HCT116 (cell line): ENCODE measurements at regions not wholly inside any gene's neighbourhood (a gene's known extent, or its start where the extent isn't known, plus 50 kb on each side); places are given as distances from the start of the nearest gene placed in this dataset.

Experiments used
- ATAC-seq: fragments of 200-7000 bp; cut with Tn5 transposase; 2 replicates; pipeline ENCODE4 v1.9.1; 2020; ENCODE audit warnings: mild to moderate bottlenecking, moderate library complexity
- BruUV-seq: library from RNA; stranded (reverse); fragments of 400-500 nt; replicated peaks from 2 replicates; lab custom pipeline; 2021; lab: Mats Ljungman, UMichigan
- CTCF ChIA-PET: fragments of 300-600 bp; sonication (Branson Sonifier 250); formaldehyde crosslinking; loops from one replicate; lab custom pipeline; 2021; ENCODE audit warnings: antibody characterized with exemption; lab: Charles Lee
- POLR2A ChIA-PET: fragments of 300-600, 350-600 bp; sonication (Branson Sonifier 250); formaldehyde crosslinking; loops from one replicate; lab custom pipeline; 2021; ENCODE audit warnings: antibody characterized with exemption; lab: Charles Lee
- RAD21 ChIA-PET, 2 experiments: fragments of 300-600 bp; sonication (Branson Sonifier 250); formaldehyde crosslinking; loops; one replicate each; lab custom pipeline; 2023; ENCODE audit warnings: low total read pairs in 2 of 2; ENCODE audit not compliant: uncharacterized antibody in 2 of 2, unreplicated experiment in 2 of 2, low non-redundant PET in 1 of 2; lab: Charles Lee
- DNase-seq: peaks from one replicate; pipeline ENCODE4 v3.0.0-alpha.2; 2010; ENCODE audit warnings: low read depth, low spot score
- H2AFZ ChIP-seq: fragments of 200-600 bp; shearing (Covaris generic), sonication (generic); 2 replicates; pipeline ENCODE4 v1.6.1; 2017; ENCODE audit warnings: low read depth, mixed run types, mixed read lengths, antibody characterized with exemption, low read length; ENCODE audit not compliant: poor library complexity, severe bottlenecking
- H3K27ac ChIP-seq: 2 replicates; pipeline ENCODE4 v1.5.1; 2012; ENCODE audit warnings: low read depth, low read length
- H3K27me3 ChIP-seq: fragments of 200-600 bp; sonication (generic); 2 replicates; pipeline ENCODE4 v1.6.1; 2016; ENCODE audit warnings: mixed run types, low read length, mixed read lengths; ENCODE audit not compliant: insufficient read depth
- H3K36me3 ChIP-seq, 2 experiments: fragments of 200-500 bp in 1 of 2; fragments of 200-600 bp in 1 of 2; sonication (Bioruptor generic) in 1 of 2; sonication (generic) in 1 of 2; 2 replicates each; pipeline versions ENCODE4 v1.5.1 to v1.6.1; 2014 to 2016; ENCODE audit warnings: low read length in 2 of 2, inconsistent platforms in 1 of 2, mixed read lengths in 1 of 2, mixed run types in 1 of 2; ENCODE audit not compliant: insufficient read depth in 2 of 2, control insufficient read depth in 1 of 2
- H3K4me1 ChIP-seq, 2 experiments: fragments of 200-600 bp in 1 of 2; sonication (generic) in 1 of 2; 2 replicates each; pipeline versions ENCODE4 v1.5.1 to v1.6.1; 2012 to 2017; ENCODE audit warnings: low read length in 2 of 2, inconsistent platforms in 1 of 2, mild to moderate bottlenecking in 1 of 2, mixed read lengths in 1 of 2, mixed run types in 1 of 2, moderate library complexity in 1 of 2; ENCODE audit not compliant: insufficient read depth in 2 of 2, control insufficient read depth in 1 of 2
- H3K4me2 ChIP-seq: fragments of 200-600 bp; sonication (generic); 2 replicates; pipeline ENCODE4 v1.6.1; 2017; ENCODE audit warnings: mixed run types, low read length, mixed read lengths
- H3K4me3 ChIP-seq, 2 experiments: fragments of 200-600 bp in 1 of 2; sonication (generic) in 1 of 2; replicated peaks in 1 of 2; 2 replicates each; pipeline ENCODE4 v1.5.1; 2011 to 2016; ENCODE audit warnings: low read length in 2 of 2, control low read depth in 1 of 2, low read depth in 1 of 2, mild to moderate bottlenecking in 1 of 2, mixed read lengths in 1 of 2, mixed run types in 1 of 2
- H3K79me2 ChIP-seq: fragments of 200-600 bp; sonication (generic); 2 replicates; pipeline ENCODE4 v1.6.1; 2017; ENCODE audit warnings: mild to moderate bottlenecking, mixed run types, low read length, moderate library complexity, mixed read lengths; ENCODE audit not compliant: insufficient read depth
- H3K9ac ChIP-seq: fragments of 200-600 bp; sonication (generic); 2 replicates; pipeline ENCODE4 v1.6.1; 2016; ENCODE audit warnings: low read length, mixed read lengths
- H3K9me2 ChIP-seq: fragments of 200-600 bp; sonication (generic), shearing (Covaris generic); 2 replicates; pipeline ENCODE4 v1.6.1; 2017; ENCODE audit warnings: mixed run types, mild to moderate bottlenecking, moderate library complexity; ENCODE audit not compliant: insufficient read depth
- H3K9me3 ChIP-seq, 2 experiments: fragments of 200-500 bp in 1 of 2; fragments of 200-600 bp in 1 of 2; sonication (Bioruptor generic) in 1 of 2; sonication (generic) in 1 of 2; 2 replicates each; pipeline ENCODE4 v1.6.1; 2014 to 2017; ENCODE audit warnings: low read length in 2 of 2, mixed read lengths in 2 of 2, inconsistent platforms in 1 of 2, low read depth in 1 of 2, mild to moderate bottlenecking in 1 of 2, mixed run types in 1 of 2, moderate library complexity in 1 of 2; ENCODE audit not compliant: control insufficient read depth in 1 of 2, insufficient read depth in 1 of 2
- H4K20me1 ChIP-seq: fragments of 200-600 bp; sonication (generic), shearing (Covaris generic); 2 replicates; pipeline ENCODE4 v1.6.1; 2017; ENCODE audit warnings: mixed run types, mild to moderate bottlenecking, moderate library complexity; ENCODE audit not compliant: insufficient read depth
- ATF3 ChIP-seq: IDR thresholded peaks from 2 replicates; pipeline ENCODE4 v1.6.1; 2012
- EGR1 ChIP-seq: IDR thresholded peaks from 2 replicates; pipeline ENCODE4 v1.6.1; 2012; ENCODE audit warnings: low read depth
- ELF1 ChIP-seq: IDR thresholded peaks from 2 replicates; pipeline ENCODE4 v1.6.1; 2012; ENCODE audit warnings: low read depth, borderline replicate concordance
- EZH2 ChIP-seq: fragments of 200-600 bp; sonication (generic); IDR thresholded peaks from 2 replicates; pipeline ENCODE4 v1.6.1; 2017; ENCODE audit warnings: antibody characterized with exemption, mixed run types
- EZH2phosphoT487 ChIP-seq: fragments of 200-600 bp; IDR thresholded peaks from 2 replicates; pipeline ENCODE4 v1.6.1; 2018; ENCODE audit warnings: antibody characterized with exemption, borderline replicate concordance
- FOSL1 ChIP-seq: IDR thresholded peaks from 2 replicates; pipeline ENCODE4 v1.6.1; 2012; ENCODE audit warnings: low read depth
- JUND ChIP-seq: IDR thresholded peaks from 2 replicates; pipeline ENCODE4 v1.6.1; 2012
- MAX ChIP-seq: IDR thresholded peaks from 2 replicates; pipeline ENCODE4 v1.6.1; 2012
- POLR2A ChIP-seq: IDR thresholded peaks from 2 replicates; pipeline ENCODE4 v1.7.0; 2011; ENCODE audit warnings: borderline replicate concordance; ENCODE audit not compliant: insufficient read depth, insufficient read length; ENCODE audit errors: extremely low read depth
- POLR2AphosphoS5 ChIP-seq: IDR thresholded peaks from 2 replicates; pipeline ENCODE4 v1.6.1; 2011; ENCODE audit warnings: mild to moderate bottlenecking, low read depth, low read length, moderate library complexity
- RAD21 ChIP-seq: IDR thresholded peaks from 2 replicates; pipeline ENCODE4 v1.6.1; 2012; ENCODE audit warnings: low read depth, mild to moderate bottlenecking
- SIN3A ChIP-seq: IDR thresholded peaks from 2 replicates; pipeline ENCODE4 v1.6.1; 2012; ENCODE audit warnings: low read depth
- SP1 ChIP-seq: IDR thresholded peaks from 2 replicates; pipeline ENCODE4 v1.6.1; 2012; ENCODE audit warnings: low read depth
- TCF7L2 ChIP-seq: IDR thresholded peaks from 2 replicates; pipeline ENCODE4 v1.7.0; 2011; ENCODE audit warnings: borderline replicate concordance, inconsistent platforms; ENCODE audit not compliant: insufficient read depth, insufficient read length; ENCODE audit errors: extremely low read depth
- YY1 ChIP-seq: IDR thresholded peaks from 2 replicates; pipeline ENCODE4 v1.6.1; 2011; ENCODE audit warnings: low read length, low read depth, moderate library complexity, mild to moderate bottlenecking; ENCODE audit not compliant: insufficient replicate concordance; ENCODE audit errors: extremely low read depth
- ZFX ChIP-seq: fragments of 450-650 bp; IDR thresholded peaks from 2 replicates; pipeline ENCODE4 v1.6.1; 2017
- ZNF274 ChIP-seq: fragments of 200-500 bp; sonication (Bioruptor generic); IDR thresholded peaks from 2 replicates; pipeline ENCODE4 v1.6.1; 2014; ENCODE audit warnings: mild to moderate bottlenecking, low read depth, low read length, inconsistent platforms
- intact Hi-C: fragments of 100-400 bp; cut with micrococcal nuclease; formaldehyde crosslinking; loops from 2 replicates; pipeline ENCODE4 v1.10.0; 2022
- TF ChIP-seq, protein P1 (sequence below): IDR thresholded peaks from 2 replicates; pipeline ENCODE4 v1.6.1; 2012; ENCODE audit warnings: low read depth
- TF ChIP-seq, protein P2 (sequence below): IDR thresholded peaks from 2 replicates; pipeline ENCODE4 v1.6.1; 2011; ENCODE audit warnings: mild to moderate bottlenecking, low read length, moderate library complexity; ENCODE audit not compliant: insufficient replicate concordance; ENCODE audit errors: extremely low read depth

- RAD21 ChIA-PET, result no interaction called here
Measured at GRCh38 chr1:102100666-102101065, 103.9 kb upstream of the OLFM3 start.

More at GRCh38 chr1:102100666-102101065, 103.9 kb upstream of the OLFM3 start:
- POLR2A ChIA-PET, result no interaction called here
- 0 out of 4 replicates have a peak, but pooled peaks cover 0 to 2% of the 10 kb centered on the region in 2 experiments for H3K4me1 ChIP-seq
- H3K36me3 ChIP-seq, result no peaks in the 10 kb centered on the region
- no peak overlapping the region for H3K27ac ChIP-seq
- no peaks in the 10 kb centered on the region for H4K20me1 ChIP-seq
- CTCF ChIA-PET, result no interaction called here
- no peaks in the 10 kb centered on the region for H3K9me3 ChIP-seq
- no peak overlapping the region for H2AFZ ChIP-seq
- H3K4me2 ChIP-seq, result no peak overlapping the region
- no peaks in the 10 kb centered on the region for H3K9me2 ChIP-seq
- intact Hi-C loops, result no loop called here
- no peaks in the 10 kb centered on the region for H3K27me3 ChIP-seq
- H3K4me3 ChIP-seq, result no peak overlapping the region
- no peak for ATAC-seq
- TF ChIP-seq ATF3 (no peak), JUND (no peak), ELF1 (no peak), SIN3A (no peak), RAD21 (no peak), EGR1 (no peak), FOSL1 (no peak), TCF7L2 (no peak), EZH2phosphoT487 (no peak), MAX (no peak), ZNF274 (no peak), EZH2 (no peak), YY1 (no peak), SP1 (no peak), POLR2A (no peak), POLR2AphosphoS5 (no peak), ZFX (no peak)
- TF ChIP-seq, protein P1, sequence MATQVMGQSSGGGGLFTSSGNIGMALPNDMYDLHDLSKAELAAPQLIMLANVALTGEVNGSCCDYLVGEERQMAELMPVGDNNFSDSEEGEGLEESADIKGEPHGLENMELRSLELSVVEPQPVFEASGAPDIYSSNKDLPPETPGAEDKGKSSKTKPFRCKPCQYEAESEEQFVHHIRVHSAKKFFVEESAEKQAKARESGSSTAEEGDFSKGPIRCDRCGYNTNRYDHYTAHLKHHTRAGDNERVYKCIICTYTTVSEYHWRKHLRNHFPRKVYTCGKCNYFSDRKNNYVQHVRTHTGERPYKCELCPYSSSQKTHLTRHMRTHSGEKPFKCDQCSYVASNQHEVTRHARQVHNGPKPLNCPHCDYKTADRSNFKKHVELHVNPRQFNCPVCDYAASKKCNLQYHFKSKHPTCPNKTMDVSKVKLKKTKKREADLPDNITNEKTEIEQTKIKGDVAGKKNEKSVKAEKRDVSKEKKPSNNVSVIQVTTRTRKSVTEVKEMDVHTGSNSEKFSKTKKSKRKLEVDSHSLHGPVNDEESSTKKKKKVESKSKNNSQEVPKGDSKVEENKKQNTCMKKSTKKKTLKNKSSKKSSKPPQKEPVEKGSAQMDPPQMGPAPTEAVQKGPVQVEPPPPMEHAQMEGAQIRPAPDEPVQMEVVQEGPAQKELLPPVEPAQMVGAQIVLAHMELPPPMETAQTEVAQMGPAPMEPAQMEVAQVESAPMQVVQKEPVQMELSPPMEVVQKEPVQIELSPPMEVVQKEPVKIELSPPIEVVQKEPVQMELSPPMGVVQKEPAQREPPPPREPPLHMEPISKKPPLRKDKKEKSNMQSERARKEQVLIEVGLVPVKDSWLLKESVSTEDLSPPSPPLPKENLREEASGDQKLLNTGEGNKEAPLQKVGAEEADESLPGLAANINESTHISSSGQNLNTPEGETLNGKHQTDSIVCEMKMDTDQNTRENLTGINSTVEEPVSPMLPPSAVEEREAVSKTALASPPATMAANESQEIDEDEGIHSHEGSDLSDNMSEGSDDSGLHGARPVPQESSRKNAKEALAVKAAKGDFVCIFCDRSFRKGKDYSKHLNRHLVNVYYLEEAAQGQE, result no peak
- TF ChIP-seq, protein P2, sequence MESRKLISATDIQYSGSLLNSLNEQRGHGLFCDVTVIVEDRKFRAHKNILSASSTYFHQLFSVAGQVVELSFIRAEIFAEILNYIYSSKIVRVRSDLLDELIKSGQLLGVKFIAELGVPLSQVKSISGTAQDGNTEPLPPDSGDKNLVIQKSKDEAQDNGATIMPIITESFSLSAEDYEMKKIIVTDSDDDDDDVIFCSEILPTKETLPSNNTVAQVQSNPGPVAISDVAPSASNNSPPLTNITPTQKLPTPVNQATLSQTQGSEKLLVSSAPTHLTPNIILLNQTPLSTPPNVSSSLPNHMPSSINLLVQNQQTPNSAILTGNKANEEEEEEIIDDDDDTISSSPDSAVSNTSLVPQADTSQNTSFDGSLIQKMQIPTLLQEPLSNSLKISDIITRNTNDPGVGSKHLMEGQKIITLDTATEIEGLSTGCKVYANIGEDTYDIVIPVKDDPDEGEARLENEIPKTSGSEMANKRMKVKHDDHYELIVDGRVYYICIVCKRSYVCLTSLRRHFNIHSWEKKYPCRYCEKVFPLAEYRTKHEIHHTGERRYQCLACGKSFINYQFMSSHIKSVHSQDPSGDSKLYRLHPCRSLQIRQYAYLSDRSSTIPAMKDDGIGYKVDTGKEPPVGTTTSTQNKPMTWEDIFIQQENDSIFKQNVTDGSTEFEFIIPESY, result no peak
- H3K9ac ChIP-seq, result no peak overlapping the region
- no TSS peak for BruUV-seq
- no peaks in the 10 kb centered on the region for H3K79me2 ChIP-seq
- no peak for DNase-seq
